HG03103 (cell line): ENCODE measurements at regions not wholly inside any gene's neighbourhood (a gene's known extent, or its start where the extent isn't known, plus 50 kb on each side); places are given as distances from the start of the nearest gene placed in this dataset.
"Not testable (repeated sequence)": the region's sequence is repeated elsewhere in the genome, so short reads cannot be mapped to it uniquely, and the experiment has no call there.

Source experiments
- ATAC-seq: cut with Tn5 transposase; IDR thresholded peaks from one replicate; pipeline ENCODE4 v1.9.1; 2021; ENCODE audit warnings: low read depth; ENCODE audit not compliant: unreplicated experiment

DNA sequence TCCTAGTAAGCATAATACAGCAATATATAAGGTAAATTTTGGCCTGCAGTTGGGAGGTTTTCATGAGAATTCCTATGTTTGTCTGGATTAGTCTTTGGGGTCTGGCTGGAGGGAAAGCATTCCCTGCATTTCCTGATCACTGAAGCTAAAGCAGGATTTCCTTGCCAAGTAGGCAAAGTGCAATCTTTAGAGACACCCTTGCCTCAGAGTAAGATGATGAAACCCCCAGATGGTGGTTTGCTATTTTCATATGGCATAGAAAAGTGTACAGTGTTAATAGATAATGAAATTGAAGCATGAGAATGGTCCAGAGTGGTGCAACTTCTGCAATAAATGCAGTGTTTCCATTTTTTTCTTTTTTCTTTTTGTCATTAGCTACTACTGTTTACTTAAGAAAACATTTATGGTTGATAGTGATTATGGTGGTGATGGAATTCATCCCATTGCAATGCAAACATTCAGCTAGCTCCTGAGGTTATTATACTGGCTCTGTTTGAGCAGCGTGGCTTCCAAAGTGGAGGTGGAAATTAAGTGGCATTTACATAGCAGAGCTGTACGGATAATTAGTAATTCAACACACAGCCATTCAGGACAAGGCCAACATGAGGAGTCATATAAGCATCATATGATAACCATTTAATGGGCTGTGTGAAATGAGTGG lies 276.3 kb downstream of the DUSP6 start:
- ATAC-seq = no peak

- no peak for ATAC-seq
Observed at GRCh38 chr12:89073659-89074058, 278.6 kb downstream of the DUSP6 start.

GRCh38 chr12:89073027-89073398 lies 279.3 kb downstream of the DUSP6 start:
- no peak for ATAC-seq

- no peak for ATAC-seq
Observed at GRCh38 chr12:89072294-89073026, 279.8 kb downstream of the DUSP6 start.

DNA sequence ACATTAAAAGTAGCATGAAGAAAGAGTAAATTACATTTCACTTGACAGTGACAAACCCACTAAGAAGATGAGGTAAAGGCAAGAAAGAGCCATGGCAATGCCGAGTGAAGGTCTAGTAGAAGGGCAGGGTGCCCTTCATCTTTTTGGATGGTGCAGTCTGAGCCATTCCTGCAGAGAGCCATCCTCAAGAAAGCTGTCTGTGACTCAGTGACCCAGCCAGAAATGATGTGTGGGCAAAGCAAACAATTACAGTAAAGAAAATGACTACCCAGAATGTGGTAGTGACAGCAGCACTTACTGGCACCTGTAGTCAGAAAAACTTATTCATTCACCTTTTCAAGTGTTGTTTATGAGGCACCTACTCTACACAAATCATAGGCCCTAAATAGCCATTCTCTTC lies 281.7 kb downstream of the DUSP6 start:
- no peak for ATAC-seq

GRCh38 chr12:89069431-89069830 lies 282.9 kb downstream of the DUSP6 start:
- ATAC-seq = no peak

DNA sequence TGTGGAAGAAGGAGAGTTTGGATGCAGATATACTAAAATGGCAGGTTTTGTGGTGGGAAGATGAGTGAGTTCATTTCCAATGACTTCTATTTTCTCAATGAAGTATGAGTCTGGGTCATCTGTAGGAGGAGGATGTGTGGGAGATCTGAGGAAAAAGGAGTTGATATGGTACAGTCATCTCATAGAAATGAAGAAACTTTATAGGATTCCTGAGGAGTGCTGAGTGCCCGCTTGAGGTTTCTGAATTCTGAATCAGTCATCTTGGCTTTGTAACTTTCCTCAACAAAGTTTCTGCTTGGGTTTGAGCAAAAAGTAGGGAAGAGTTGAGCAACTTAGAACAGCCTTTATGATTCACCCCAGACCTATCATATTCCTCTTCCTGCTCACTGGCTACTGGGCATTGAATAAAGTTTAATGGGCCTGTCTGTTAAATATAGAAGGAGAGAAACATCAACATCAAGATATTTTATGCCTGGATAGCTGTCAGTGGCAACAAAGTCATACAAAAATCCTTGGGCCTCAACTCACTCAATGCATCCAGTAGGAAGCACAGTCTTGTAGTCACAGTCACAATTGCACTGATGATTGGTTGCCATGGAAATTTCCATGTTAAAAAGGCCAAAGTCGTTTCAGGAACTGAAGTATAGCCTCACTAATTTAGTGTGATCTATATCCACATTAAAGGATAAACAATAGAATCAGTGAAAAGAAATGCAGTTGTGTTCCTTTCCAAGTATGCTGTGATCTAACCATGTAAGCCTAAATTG lies 284.7 kb downstream of the DUSP6 start:
- no peak for ATAC-seq

GRCh38 chr12:89064780-89065179 lies 287.5 kb downstream of the DUSP6 start:
- no peak for ATAC-seq

DNA sequence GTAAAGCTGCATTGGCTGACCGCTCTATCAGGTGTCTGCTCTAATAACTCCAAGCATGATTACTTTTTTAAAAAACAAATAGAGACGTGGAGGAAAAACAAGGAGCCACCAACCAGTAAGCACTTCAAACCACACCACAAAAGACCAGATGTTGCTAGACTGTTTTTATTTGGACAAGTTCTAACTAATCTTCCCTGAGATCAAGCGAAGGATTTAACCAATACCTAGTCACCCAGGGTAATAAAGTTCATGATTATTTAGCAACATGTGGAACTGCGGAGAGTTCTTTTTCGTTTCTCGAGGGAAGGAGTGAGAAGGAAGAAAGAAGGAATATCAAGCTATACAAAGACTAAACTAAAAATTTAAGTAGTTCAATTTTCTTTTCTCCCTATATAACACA lies 288.1 kb downstream of the DUSP6 start:
- ATAC-seq = no peak

DNA sequence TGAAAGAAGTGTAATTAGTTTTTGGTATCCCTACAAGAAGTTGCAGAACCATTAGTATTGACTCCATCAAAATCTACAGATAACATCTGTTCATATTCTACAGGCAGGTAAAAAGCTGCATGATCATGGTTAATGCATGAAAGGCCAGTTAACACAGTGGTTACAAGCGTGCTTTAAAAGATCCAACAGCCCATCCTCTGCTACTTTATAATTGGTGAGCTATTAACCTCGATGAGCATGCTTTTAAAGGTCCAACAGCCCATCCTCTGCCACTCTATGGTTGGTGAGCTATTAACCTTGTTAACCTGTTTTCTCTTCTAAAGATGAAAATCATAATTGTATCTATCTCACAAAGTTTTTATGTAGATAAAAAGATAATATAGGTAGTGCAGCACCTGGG lies 289.3 kb downstream of the DUSP6 start:
- ATAC-seq = no peak

DNA sequence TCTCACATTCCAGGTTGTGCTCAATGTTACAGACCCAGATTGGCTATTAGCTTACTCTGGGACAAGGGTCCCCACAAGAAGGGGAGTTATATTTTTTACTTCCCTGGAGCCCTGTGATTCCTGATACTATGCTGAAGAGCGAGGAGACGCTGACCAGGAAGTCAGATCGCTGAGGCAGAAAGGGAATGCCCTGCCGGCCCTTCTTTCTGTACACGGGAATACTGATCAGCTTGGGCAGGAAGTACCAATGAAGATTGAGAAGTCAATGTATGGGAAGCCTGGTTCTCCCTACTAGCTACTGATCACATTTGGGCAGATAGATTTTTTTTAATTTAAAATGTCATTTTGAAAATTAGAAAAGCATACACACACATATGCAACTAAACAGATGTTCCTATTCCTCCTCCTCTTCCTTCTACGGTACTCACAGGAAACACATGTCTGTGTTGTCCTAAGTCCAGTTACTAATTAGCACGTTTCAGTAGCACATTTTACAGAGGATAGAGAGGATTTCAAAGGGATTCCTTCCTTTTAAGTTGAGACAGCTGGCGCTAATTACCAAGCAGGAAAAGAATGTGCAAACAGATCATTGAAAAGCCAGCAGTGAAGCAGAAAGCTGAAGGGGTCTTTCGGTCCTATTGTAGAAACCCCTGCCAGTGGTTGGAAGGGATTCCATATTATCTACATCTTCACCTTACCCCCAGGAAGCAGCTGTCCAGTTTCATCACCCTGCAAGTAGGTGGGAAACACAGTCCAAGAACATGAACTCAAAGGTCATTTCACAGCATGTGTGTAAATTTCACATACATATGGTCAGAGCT lies 292.4 kb downstream of the DUSP6 start:
- no peak for ATAC-seq

DNA sequence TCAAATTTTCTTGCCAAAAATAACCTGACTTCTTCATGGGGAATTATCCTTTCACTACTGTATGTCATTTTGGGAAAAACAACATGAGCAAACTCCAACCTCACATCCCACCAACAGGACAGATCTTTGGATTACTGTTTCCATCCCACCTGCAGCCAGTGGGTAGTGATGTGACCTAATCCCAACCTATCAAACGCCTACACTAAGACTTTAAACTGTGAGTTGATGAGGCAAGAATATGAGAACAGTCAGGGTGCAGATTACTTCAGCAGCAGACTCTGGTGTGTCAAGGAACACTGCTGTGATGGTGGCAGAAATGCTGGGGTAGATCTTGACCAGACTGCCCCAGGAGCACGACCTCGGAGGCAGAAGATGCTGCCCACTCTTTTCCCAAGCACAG lies 293.2 kb downstream of the DUSP6 start:
- ATAC-seq = no peak

- no peak for ATAC-seq
Observed at GRCh38 chr12:89058402-89058801, 293.9 kb downstream of the DUSP6 start.

GRCh38 chr12:89053817-89054216 lies 298.5 kb downstream of the DUSP6 start:
- not testable (repeated sequence) for ATAC-seq

- ATAC-seq = peak; percentile 78
Observed at GRCh38 chr12:89051065-89051677, 301.1 kb downstream of the DUSP6 start.

- ATAC-seq = no peak
Observed at GRCh38 chr12:89047856-89048418, 304.4 kb downstream of the DUSP6 start.

GRCh38 chr12:89041078-89041477 lies 311.2 kb downstream of the DUSP6 start:
- no peak for ATAC-seq

GRCh38 chr12:89040146-89040964 lies 311.9 kb downstream of the DUSP6 start:
- peak; percentile 98 for ATAC-seq

DNA sequence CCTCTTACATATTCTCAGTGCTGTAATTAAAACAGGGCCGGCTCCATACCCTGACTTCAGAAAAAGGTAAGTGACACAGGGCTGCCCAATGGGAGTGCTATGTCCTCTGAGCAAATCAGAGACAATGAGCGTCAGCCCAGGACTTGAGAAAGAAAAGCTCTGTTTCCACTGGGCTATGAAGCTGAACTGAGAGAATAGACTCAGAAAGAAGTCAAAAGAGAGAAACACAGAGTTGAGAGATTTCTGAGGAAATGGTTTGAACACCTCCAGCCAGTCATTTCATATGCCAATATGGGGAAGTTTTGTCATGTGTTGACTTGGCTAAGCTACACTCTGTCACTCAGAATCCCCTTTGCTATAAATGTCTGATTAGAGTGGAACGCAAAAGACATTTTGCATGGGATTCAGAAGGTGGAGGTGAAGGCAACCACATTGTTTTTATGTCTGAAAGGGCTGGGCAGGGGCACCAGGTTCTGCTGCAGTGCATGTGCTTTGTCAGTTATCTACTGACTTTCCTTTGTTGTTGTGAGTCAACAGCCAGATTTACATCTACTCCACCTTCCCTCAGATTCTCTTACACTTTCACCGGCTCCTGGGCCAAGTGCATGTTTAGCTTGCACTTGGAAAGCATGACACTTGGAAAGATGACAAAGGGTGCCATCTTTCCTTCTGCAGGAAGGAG lies 313.3 kb downstream of the DUSP6 start:
- ATAC-seq = no peak
